DND-41 (cell line): ENCODE measurements at regions not wholly inside any gene's neighbourhood (a gene's known extent, or its start where the extent isn't known, plus 50 kb on each side); places are given as distances from the start of the nearest gene placed in this dataset.

ENCODE experiments used
- CTCF ChIP-seq: IDR thresholded peaks from 2 replicates; pipeline ENCODE4 v1.5.1; 2012; ENCODE audit warnings: borderline replicate concordance, low read length, moderate library complexity, mild to moderate bottlenecking; ENCODE audit not compliant: poor library complexity, severe bottlenecking; ENCODE audit errors: extremely low read depth
- EZH2 ChIP-seq: IDR thresholded peaks from 3 replicates; pipeline ENCODE4 v1.6.1; 2012; ENCODE audit warnings: borderline replicate concordance, low read depth, mild to moderate bottlenecking, moderate library complexity, low read length, inconsistent platforms; ENCODE audit not compliant: severe bottlenecking

GRCh38 chr1:234746798-234747196 lies 136.8 kb upstream of the IRF2BP2 start:
- TF ChIP-seq CTCF (no peak), EZH2 (no peak)
